ENCODE measurements at regions not wholly inside any gene's neighbourhood (a gene's known extent, or its start where the extent isn't known, plus 50 kb on each side); places are given as distances from the start of the nearest gene placed in this dataset.
"Not testable (repeated sequence)": the region's sequence is repeated elsewhere in the genome, so short reads cannot be mapped to it uniquely, and the experiment has no call there.

DNA sequence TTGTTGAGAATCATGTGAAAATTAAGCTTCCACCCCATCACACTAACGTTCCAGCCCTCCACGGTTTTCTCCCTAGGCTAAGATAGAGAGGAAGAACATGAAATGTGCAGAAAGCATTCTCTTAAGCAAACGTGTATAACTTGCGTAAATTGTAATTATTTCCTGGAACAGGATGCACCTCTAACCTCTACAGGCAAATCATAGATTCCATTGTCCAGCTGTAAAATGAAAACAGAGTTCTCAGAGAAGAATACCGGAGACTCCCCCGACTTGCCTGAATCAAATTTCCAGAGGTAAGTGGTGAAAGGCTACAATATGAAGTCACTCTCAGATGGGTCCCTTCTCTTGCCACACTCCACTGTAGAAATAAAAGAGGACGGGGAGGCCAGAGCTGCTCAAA is 211.4 kb downstream of the FAM72C start:
- not testable (repeated sequence) for DNase-seq

GRCh38 chr1:143755961-143756360 is 215.8 kb downstream of the FAM72C start:
- not testable (repeated sequence) for DNase-seq

- DNase-seq: no peak
These were observed 222.9 kb downstream of the FAM72C start for GRCh38 chr1:143748906-143749305.

DNA sequence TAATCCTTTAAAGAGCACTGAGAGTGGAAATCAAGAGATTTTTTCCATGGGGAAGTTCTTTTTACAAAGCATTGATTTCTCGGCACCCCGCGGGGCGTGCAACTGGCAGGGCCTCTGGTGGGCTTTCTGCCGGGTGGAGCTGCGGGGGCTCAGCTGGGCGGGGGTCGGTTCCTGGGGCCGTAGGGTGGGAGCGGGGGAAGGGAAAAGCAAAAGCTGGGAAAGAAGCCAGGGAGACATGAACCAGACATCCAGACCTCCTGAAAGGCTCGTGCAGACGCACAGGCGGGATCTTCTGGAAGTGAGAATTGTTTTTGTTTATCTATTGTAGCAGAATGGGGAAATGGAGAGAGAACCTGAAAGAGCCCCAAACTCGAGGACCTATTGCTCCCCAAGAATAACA is 235.2 kb downstream of the FAM72C start:
- no peak for DNase-seq

- DNase-seq: peak; percentile 23 to 28
These were observed 235.9 kb downstream of the FAM72C start for GRCh38 chr1:143735764-143736461.

- DNase-seq: not testable (repeated sequence)
These were observed 237.5 kb downstream of the FAM72C start for GRCh38 chr1:143734261-143734660.

GRCh38 chr1:143730890-143731289 is 240.9 kb downstream of the FAM72C start:
- not testable (repeated sequence) for DNase-seq

DNA sequence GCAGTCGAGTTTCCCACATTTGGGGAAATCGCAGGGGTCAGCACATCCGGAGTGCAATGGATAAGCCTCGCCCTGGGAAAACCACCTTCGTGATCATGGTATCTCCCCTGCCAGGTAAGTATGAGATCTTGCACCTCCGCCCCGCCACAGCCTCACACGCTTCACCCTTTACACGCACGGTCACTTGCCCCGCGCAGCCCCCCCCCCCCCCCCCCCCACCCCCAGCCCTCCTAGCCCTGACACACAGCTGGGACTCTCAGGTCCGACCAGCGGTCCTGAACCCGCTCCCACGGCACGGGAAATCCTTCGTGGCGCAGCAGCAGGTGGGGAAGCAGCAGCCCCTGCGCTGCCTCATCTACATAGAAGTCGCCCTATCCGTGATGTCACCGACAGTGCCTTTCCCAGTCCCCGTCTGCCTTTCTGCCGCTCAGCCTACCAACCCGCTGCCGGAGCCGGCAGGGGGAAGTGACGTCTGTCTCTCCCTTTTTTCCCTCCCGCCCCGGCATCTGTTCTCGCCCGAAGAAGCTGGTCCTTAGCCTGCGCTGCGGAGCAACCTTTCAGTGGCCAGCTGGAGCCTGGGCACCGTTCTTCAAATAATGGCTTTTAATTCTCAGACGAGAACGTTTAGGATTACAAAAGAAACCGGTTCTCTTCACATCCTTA is 242.2 kb downstream of the FAM72C start:
- peak in 1 of 2 experiments; percentile 24 for DNase-seq

DNA sequence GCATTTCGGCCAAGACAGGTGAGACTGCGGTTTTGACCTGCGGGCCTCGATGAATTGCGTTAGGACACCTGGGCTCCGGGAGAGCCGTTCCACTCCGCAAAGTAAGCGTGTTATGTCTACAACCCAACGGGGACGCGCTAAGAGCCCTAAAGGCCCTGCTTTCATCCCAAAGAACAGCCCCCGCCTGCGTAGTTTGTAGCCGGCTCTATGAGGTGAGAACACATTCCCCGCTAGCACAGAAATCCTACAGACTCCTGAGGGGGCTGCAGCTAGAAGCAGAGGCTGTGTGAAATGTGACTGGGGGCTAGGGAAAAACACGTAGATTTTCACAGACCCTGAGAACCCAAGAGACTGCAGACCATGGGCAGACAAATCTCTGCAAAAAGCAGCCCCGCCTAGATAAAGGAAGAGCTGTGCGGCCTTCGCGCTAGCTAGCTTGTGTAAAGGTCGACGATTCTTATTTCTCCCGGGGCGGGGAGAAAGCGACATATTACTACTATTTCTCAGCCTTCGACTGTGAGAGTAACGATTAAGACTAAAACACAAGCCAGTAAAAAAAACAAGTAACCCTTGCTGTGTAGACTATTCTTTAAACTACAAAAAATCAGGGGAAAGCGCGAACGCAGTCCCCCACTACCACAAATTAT is 242.9 kb downstream of the FAM72C start:
- DNase-seq: not testable (repeated sequence)

DNA sequence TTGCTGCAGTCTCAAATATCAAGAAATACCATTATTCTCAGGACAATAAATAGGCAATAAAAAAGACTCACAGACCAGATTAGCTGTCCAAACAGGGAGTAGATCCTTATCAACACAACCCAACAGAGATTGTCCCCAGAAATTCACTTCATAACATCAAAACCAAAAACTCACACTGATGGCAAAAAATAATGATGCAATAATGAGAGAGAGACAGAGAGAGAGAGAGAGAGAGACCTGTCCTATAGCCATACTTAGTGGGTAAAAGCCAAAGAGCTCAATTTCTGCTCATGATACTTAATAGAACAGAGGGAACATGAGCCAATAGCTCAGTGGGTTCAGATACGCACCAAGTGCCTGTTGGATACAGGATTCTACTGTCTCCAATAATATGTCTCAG is 244.5 kb downstream of the FAM72C start:
- no peak for DNase-seq

- no peak for DNase-seq
These were observed 250.8 kb downstream of the FAM72C start for GRCh38 chr1:143721024-143721373.

- DNase-seq: peak; percentile 83 to 87
These were observed 251.4 kb downstream of the FAM72C start for GRCh38 chr1:143720087-143721023.

DNA sequence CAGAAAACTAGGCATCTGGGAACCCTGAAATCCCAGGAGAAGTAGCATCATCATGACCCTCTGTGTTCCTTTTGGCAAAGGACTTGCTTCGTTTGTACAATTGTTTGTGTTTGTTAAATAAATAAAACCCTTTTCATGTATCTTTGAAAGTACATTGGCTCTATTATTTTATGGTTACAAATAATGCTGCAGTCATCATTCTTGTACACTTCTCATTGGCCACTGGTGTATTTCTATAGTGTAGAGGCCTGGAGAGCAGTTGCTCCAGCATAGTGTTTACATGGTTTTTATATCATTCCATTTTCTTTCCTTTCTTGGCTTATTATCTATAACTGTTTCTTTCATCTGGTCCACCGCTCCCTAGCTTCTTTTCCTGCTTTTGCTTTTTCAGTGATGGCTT is 253.3 kb downstream of the FAM72C start:
- DNase-seq: no peak

DNA sequence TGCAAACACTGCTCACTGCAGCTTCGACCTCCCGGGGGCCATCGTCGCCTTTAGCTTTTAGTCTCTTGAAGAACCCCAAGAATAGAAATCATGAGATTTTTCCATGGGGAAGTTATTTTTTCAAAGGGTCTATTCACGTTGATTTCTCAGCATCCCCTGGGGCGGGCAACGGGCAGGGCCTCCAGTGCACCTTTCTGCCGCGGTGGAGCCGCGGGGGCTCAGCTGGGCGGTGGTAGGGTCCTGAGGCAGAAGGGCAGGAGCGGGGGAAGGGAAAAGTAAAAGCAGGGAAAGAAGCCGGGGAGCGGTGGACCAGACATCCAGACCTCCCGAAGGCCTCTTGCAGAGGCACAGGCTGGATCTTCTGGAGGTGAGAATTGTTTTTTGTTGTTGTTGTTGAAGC is 253.8 kb downstream of the FAM72C start:
- no peak for DNase-seq

GRCh38 chr1:143717434-143717833 is 254.4 kb downstream of the FAM72C start:
- DNase-seq: no peak

- DNase-seq: not testable (repeated sequence)
These were observed 256.9 kb downstream of the FAM72C start for GRCh38 chr1:143714913-143715312.

- DNase-seq: peak; percentile 32 to 54
These were observed 262.1 kb downstream of the FAM72C start for GRCh38 chr1:143709606-143710259.

- DNase-seq: not testable (repeated sequence)
These were observed 269.0 kb downstream of the FAM72C start for GRCh38 chr1:143702739-143703138.

DNA sequence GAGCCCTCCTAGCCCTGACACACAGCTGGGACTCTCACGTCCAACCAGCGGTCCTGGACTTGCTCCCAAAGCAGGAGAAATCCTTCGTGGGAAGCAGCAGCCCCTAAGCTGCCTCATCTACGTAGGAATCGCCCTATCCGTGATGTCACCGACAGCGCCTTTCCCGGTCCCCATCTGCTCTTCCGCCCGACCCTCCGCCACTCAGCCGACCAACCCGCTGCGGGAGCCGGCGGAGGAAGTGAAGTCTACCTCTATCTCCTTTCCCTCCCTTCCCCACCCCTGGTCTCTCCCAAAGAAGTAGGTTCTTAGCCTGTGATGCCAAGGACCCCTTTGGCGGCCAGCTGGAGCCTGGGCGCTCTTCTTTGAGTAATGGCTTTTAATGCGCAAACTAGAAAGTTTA is 272.1 kb downstream of the FAM72C start:
- DNase-seq: no peak

GRCh38 chr1:143699115-143699514 is 272.7 kb downstream of the FAM72C start:
- DNase-seq: no peak

- peak; percentile 78 to 83 for DNase-seq
These were observed 273.8 kb downstream of the FAM72C start for GRCh38 chr1:143698016-143698415.

DNA sequence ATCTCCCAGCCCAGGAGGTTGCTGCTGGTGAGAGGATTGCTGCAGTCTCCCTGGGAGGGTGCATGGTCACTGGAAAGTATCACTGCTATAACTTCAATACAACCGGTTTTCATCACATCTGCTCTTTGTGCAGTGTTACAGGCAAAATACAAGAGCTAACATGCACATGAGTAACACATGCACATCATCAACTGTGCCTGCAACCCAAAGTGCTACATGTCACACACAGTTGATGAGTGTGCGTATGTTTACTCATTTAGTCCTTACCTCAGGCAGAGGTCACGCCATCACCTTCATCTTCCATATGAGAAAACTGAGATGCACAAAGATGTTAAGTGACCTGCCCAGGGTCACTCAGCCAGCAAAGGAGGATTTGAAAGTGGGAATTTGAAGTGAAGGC is 277.7 kb downstream of the FAM72C start:
- no peak for DNase-seq

Data from SHP77 (cell line).